ENCODE measurements at regions not wholly inside any gene's neighbourhood (a gene's known extent, or its start where the extent isn't known, plus 50 kb on each side); places are given as distances from the start of the nearest gene placed in this dataset.

- TF ChIP-seq PATZ1 (CRISPR knock-in tag; IDR thresholded peaks at IDR 0.05; ENCODE audit: borderline replicate concordance): no peak
- no peak for TF ChIP-seq TOX (CRISPR knock-in tag; IDR thresholded peaks at IDR 0.05; ENCODE audit: borderline replicate concordance)
- no peak for TF ChIP-seq GLIS3 (CRISPR knock-in tag; IDR thresholded peaks at IDR 0.05)
Measured at GRCh38 chr11:134802116-134802515, 390.1 kb upstream of the B3GAT1 start.
